GM19452 (cell line): ENCODE measurements at regions not wholly inside any gene's neighbourhood (a gene's known extent, or its start where the extent isn't known, plus 50 kb on each side); places are given as distances from the start of the nearest gene placed in this dataset.

ENCODE experiments used
- ATAC-seq: cut with Tn5 transposase; IDR thresholded peaks from one replicate; pipeline ENCODE4 v1.9.1; 2021; ENCODE audit not compliant: unreplicated experiment

DNA sequence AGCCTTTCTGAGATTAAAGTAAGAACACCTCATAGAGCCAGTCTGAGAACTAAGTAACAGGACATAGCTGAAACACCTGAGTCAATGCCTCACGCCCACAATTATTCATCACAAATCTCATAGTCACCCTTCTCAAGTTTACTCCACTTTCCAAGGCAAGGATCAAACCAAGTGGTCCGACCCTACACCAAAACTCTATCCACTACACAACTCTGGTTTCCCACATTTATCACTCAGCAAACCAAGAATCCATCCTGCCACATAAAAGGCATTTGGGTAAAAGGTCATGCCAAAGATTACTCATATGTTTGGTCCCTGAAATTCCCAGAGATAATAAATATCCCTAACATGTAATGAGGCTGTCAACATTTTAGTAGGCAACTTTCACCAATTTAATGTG, 144.1 kb downstream of the RPAP3 start:
- ATAC-seq: no peak

DNA sequence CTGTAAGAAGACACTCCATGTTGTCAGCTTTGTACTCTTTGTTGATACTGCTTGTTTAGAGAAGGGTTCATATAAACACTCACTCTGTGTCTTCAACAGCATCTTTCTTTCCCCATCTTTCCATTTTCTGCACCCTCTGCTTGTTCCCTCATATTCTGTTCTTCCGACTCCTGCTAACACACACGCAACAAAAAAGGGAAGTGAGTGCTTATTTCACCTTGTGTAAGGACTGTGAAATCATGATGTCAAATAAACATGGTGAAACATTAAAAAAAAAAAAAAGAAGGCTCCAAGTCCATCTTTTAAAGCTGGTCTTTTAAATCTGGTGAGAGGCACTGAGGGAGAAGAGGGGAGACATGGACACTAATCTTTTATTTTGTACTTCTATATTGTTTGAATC, 145.4 kb downstream of the RPAP3 start:
- no peak for ATAC-seq

DNA sequence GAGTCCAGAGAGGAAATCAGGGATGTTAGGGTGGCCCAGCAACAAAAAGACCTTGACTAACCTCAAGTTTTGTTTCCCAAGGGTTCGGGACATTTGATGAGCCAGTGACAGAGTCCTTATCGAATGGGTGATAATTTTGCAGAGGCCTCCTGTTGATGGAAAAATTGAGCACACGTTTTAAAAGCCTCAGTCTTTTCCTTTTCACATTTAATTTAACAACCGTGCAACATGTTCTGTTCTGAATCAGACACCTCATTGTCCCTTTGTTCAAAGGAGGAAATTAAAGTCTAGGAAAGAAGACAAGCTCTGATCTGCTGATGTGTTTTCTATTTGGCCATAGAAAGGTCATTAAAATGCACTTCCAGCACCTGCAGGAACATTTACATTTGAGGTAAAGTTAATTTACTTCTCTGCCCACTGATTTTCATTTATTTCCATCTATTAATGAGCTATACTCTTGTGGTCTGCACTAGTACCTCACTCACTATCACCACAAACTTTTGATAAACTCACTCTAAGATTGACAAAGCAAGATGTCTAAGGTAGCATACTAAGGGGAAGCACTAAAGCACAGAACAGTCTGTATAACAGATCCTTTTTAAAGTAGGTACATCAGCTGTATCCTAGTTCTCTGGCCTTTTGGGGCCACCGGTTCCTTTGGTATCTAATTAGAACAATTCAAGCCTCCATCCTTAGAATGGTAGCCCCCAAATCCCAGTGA, 147.0 kb downstream of the RPAP3 start:
- no peak for ATAC-seq

DNA sequence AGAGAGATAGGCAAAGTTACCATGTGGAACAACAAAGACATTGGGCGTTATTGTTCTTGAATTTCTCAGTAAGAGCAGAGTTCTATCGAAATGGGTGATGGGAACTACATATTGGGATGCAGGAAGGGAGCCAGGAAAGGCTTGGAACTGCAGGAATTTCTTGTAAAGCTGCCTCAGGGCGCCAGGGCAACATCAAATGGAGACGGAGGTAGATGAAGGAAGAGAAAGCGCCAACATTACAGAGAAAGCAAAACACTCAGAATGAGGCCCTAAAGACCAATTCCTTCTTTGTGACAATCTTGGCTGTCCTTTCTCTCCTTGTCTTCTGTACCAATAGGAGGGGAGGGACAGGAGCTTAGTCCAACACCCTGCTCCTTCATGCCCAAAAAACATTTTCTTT, 148.4 kb downstream of the RPAP3 start:
- ATAC-seq: no peak

DNA sequence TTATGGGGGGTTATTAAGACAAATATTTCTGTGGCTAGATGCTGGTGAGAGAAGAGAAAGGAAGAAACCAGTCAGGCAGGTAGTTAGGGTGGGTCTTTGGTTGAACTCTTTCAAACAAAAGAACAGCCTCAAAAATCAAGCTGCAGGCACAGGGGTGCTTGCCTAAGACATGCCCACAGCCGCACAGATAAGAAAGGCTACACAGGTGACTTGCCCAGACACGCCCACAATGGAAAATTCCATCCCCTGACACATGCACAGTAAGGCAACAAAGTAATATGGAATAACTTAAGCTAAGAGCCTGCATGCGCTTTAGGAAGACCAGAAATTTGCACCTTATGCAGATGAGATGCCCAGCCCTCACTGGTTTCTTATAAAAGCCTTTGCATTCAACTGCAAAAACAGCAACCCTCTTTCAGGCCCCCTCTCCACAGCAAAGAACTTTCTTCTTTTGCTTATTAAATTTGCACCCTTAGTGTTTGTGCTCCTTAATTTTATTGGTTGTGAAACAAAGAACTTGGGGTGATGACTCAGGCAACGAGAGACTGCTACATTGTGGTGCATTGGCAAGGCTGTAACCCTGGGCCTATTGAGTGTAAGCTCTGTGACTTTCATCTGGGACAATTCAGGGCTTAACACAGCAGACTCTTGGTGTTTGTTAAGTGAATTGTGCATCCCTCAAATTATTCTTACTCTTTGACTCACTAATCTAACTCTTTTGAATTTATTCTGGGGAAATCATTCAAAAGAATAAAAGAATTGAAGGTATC, 149.4 kb downstream of the RPAP3 start:
- no peak for ATAC-seq

DNA sequence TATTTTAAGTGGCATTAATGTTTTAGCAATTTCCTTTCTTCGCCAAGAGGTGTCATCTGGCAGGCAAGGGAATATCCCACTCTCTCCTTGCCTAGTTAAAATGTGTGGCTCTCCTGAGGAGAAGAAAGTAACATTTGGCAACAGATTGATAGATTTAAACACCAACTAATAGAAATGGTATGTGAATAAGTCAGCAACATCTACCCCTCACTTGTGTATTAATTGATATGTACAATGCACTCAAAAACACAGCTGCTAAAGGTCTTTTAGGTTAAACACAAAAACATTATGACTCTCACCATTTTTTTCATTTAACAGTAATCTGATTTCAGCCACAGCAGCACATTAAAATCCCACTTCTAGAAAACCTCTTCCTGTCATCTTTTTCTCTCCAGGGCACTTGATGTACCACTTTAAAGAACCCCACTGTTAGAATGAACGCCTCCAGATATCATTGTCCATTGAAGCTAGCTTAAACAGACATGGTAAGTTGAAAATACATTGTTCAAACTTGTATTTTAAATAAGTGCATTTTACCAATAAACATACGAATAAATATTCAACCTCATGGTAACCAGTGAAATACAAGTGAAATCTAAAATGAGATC, 151.7 kb downstream of the RPAP3 start:
- no peak for ATAC-seq

DNA sequence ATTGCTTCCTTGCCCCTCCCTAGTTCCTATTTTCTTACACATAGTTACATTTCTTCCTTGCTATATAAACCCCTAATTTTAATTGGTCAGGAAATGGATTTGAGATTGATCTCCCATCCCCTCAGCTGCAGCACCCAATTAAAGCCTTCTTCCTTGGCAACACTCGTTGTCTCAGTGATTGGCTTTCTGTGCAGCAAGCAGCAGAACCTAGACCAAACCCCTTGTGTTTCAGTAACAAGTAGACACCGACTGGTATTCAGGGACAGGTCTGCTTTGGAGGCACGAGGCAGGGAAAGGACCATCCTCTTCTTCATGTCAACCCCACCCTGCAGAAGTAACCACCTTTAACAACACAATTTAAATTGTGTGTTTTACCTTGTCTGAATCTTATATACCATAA, 152.6 kb downstream of the RPAP3 start:
- no peak for ATAC-seq

DNA sequence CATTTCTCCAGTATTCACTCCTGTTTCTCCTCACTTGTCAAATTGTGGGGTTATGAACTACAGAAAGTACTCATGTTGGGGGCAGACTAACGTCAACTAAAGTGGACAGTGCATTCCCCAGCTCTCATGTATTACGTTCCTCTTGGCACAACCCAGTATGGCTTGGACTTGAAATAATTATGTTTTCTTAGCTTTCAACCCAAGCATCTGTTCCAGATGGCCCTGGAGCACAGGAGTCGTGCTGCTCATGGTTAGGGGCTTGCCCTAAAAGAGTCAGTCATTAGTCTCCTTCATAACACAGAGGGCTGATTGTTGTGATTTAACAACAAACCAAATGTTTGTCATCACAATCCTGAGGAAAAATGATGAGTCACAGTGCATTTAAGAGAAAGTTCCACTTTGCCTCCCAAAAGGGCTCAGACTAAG, 154.4 kb downstream of the RPAP3 start:
- no peak for ATAC-seq

DNA sequence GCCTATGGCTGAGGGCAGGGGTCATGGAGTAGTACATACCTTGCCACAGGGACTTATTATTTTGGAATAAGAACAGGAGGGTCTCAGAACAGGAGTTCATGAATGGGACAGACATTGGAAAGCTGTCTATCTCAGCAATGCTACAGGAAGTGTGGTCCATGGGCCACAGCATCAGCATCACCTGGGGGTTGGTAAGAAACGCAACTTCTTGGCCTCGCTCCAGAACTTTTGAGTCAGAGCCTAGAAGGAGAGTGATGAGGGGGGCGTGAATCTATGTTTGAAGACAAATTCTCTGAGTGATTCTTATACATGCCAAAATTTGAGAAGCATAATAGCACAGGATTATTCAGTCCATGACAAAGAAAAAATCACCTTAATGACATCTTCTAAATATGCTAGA, 156.6 kb downstream of the RPAP3 start:
- ATAC-seq: no peak

DNA sequence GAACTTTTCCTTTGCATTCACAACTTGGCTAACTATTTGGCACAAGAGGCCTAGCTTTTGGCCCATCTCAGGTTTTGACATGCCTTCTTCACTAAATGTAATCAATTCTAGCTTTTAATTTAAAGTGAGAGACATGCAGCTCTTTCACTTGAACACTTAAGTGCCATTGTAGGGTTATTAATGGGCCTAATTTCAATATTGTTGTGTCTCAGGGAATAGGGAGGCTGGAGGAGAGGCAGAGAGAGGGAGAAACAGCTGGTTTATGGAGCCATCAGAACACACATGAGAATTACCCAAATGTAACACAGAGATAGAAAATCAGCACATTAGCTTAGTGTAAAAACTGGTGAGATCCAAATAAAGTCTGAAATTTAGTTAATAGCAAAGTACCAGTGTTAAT, 157.4 kb downstream of the RPAP3 start:
- ATAC-seq: no peak

DNA sequence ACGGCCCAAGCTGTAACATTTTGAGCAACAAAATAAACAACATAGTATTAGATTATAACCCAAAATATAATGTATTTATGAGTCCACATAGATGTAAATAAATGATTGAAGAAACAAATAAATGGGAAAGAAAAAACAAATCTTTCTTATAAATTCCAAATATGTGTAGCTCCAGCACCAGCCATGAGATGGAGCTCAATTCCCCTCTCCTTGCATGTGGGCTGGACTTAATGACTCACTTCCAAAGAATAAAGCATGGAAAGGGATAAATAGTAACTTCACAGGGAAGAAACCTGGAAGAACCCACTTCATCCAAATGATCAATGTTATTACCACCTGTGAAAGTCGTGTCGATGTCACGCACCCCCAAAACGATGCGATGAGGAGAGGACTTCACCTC, 158.8 kb downstream of the RPAP3 start:
- ATAC-seq: no peak

DNA sequence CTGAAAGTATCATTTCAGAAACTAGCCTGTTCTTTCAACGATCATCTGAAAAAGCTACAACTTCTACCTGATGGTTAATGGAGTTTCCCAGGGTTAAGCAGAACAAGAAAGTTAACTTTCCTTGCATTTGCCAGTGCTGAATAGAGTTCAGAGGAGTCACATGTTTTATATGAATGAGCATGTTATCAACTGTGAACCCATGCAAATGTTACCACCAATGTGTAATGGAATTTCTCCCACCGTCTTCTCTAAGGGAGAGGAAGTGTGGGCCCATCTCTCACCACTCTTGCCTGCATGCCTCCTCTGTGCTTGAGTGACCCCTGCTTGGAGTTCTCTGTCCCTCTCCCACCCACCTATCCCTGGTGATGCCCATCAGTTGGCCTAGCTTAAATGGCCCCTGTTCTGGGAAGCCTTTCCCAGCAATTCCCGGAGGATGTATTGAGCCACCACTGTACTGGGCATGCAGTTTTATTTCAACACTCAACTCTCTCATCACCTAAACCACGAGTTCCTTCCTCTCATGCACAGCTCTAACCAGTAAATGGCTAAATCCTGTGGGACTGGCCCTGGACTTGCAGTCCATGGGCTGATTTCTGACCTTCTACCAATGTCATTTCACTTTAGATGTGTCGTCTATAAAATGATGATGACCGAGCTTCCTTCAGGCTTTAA, 159.8 kb downstream of the RPAP3 start:
- no peak for ATAC-seq

DNA sequence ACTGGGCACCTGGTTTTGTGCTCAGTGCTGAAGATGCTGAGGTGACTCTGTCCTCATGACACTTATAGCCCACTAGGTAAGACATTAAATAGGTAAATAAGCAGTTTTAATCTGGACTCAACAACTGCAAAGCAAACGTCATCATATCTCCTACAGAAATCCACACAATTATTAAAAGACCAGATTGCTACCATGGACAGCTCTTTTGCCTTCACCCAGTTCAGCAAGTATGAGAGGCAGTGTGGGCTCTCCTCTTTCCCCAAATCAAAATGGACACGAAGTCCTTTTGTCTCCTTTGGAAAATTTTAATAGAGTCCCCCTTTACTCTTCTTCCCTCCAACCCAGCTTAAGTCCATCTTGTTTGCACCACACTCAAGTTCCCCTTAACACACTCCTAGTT, 171.1 kb downstream of the RPAP3 start:
- ATAC-seq: no peak

DNA sequence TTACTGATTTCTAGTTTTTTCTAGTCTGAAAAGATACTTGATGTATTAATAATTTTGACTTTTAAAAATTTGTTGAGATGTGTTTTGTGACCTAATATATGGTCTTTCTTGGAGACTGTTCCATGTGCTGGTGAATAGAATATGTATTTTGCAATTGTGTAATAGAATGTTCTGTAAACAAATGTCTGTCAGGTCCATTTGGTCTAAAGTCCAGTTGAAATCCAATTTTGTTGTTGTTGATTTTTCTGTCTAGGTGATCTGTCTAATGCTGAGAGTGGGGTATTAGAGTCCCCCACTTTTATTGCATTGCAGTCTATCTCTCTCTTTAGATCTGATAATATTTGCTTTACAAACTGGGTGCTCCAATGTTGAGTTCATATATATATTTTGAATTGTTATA, 175.8 kb downstream of the RPAP3 start:
- no peak for ATAC-seq

DNA sequence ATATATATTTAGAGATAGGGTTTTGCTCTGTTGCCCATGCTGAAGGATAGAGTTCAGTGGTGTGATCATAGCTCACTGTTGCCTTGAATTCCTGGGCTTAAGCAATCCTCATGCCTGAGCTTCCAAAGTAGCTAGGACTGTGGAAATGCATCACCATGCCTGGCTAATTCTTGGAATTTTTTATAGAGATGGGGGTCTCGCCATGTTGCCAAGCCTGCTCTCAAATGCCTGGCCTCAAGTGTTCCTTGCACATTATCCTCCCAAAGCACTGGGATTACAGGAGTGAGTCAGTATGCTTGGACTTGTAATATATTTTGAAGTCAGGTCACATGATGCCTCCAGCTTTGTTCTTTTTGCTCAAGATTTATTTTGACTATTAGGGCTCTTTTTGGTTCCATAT, 178.0 kb downstream of the RPAP3 start:
- no peak for ATAC-seq

DNA sequence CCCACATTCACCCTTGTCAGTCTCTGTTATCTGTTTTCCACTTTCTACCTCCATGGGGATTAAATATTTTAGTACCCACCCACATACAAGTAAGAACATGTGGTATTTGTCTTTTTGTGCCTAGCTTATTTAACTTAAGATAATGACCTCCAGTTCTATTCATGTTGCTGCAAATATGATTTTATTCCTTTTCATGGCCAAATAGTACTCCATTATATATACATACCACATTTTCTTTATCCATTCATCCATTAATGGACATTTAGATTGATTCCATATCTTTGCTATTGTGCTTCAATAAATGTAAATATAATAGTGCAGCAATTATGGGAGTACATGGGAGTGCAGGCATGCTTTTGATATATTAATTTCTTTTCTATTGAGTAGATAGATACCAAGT, 185.8 kb downstream of the RPAP3 start:
- no peak for ATAC-seq

DNA sequence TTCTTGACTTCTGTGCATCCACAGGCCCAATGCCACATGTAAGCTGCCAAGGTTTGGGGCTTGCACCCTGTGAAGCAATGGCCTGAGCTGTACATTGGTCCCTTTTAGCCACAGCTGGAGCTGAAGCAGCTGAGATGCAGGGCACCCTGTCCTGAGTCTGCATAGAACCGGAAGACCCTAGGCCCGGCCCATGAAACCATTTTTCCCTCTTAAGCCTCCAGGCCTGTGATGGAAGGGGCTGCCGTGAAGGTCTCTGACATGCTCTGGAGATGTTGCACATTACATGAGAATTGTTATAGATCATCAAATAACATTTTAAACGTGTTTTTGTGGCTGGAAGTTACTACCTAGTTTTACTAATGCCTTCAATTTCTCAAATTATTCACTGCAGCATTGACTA, 188.7 kb downstream of the RPAP3 start:
- no peak for ATAC-seq

DNA sequence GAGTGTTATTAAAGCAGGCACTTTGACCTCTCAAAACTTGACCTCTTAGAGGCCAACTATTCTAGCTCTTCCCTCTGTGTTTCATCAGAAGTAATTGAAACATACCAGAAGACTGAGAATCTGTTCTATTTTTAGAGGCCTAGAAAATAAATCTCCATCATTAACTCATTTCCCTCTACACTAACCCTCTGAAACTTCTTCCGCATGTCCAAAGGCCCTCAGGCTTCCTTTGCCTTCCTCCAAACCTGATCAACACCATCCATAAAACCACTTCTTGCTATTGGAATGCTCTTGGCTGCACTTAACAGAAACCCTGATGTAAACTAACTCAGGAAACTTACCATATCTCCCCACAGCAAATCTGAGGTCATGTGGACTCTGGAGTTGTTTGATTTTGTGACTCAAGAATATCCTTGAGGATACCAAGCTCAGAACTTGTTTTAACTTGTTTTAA, 196.4 kb downstream of the RPAP3 start:
- no peak for ATAC-seq

DNA sequence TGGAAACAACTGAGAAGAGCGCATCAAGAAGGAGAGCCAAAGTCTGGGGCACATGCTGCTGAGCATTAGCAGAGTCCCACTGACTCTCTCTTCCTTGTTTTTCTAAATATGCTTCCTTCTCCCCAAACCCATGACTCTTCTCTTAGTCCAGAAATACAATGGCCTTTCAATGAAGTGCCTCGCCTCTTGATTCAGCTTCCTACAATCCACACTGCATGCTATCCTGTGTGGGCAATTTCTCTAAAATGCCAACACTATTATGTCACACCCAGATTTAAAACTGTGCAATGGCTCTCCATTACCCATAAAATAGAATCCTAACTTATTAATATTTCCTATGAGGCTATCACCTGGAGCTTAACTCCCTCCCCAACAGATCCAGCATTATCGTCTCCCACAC, 198.6 kb downstream of the RPAP3 start:
- ATAC-seq: no peak

DNA sequence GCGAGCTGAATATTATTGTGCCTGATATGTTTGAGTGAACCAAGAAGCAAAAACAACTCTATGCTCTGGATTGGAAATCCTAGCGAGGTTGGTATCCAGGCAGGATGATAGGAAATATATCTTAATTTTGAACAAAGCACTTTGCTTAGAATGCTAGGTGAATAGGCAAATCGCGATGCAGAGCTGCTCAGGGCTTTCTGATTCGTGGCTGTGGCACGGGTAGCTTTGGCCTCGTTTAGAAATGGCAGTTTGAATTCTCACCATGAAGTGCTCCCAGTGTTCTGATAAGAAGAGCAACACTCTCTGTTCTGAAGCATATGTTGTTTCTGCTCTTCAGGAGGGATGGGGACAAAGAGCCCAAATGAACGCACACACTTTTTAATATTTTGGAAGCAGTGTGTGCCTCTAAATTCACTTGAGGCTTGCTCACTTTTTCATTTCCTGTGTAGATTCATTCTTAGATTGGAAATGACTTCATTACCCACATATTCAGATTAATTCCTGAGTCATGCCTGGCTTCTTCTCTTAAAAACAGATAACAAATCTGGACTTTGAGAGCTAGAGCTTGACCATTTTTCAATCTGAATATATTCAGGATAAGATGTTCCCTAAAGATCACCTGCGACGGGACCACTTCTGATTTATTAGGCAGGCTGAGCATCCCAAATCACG, 200.9 kb downstream of the RPAP3 start:
- ATAC-seq: no peak

DNA sequence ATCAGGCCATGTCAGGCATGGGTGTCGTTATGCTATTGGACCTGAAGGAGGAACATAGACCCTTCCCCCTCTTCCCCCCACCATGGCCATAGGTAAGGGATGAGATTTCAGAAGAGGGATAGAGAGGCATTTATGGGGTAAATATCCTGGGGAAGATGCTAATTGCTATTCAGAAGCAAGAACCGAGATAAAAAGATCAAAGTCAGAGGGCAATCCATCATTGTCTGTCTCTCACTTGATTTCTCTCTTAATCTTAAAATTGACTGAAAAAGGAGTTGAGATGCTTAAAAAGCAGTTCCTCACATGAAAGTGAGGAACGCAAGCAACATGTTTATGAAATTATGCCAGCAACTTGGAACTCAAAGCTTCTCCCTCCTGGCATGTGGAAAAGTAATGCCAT, 212.0 kb downstream of the RPAP3 start:
- no peak for ATAC-seq
